Fibroblast of gingiva (primary cell): ENCODE measurements at regions not wholly inside any gene's neighbourhood (a gene's known extent, or its start where the extent isn't known, plus 50 kb on each side); places are given as distances from the start of the nearest gene placed in this dataset.

Experiments used
- DNase-seq: peaks from one replicate; pipeline ENCODE4 v3.0.0-alpha.2; 2011; ENCODE audit warnings: low read depth

GRCh38 chr14:101405171-101405883 is 156.0 kb upstream of the DIO3 start:
- DNase-seq: peak; percentile 86

GRCh38 chr14:101406921-101407320 is 154.4 kb upstream of the DIO3 start:
- no peak for DNase-seq

- no peak for DNase-seq
Measured at GRCh38 chr14:101407328-101407727, 154.0 kb upstream of the DIO3 start.

GRCh38 chr14:101408077-101408831 is 153.0 kb upstream of the DIO3 start:
- peak; percentile 92 for DNase-seq

GRCh38 chr14:101409006-101409543 is 152.2 kb upstream of the DIO3 start:
- no peak for DNase-seq

GRCh38 chr14:101410126-101410525 is 151.2 kb upstream of the DIO3 start:
- no peak for DNase-seq

- DNase-seq: no peak
Measured at GRCh38 chr14:101411151-101411550, 150.1 kb upstream of the DIO3 start.

GRCh38 chr14:101411779-101412178 is 149.5 kb upstream of the DIO3 start:
- no peak for DNase-seq

- DNase-seq: no peak
Measured at GRCh38 chr14:101412739-101413138, 148.6 kb upstream of the DIO3 start.

- DNase-seq: no peak
Measured at GRCh38 chr14:101417434-101417833, 143.9 kb upstream of the DIO3 start.

- DNase-seq: no peak
Measured at GRCh38 chr14:101418601-101419000, 142.7 kb upstream of the DIO3 start.

GRCh38 chr14:101426466-101426865 is 134.8 kb upstream of the DIO3 start:
- DNase-seq: no peak

- no peak for DNase-seq
Measured at GRCh38 chr14:101428409-101428808, 132.9 kb upstream of the DIO3 start.

- DNase-seq: no peak
Measured at GRCh38 chr14:101435546-101435945, 125.7 kb upstream of the DIO3 start.

GRCh38 chr14:101439023-101439422 is 122.3 kb upstream of the DIO3 start:
- DNase-seq: peak; percentile 22

- no peak for DNase-seq
Measured at GRCh38 chr14:101440496-101440895, 120.8 kb upstream of the DIO3 start.

GRCh38 chr14:101441710-101442109 is 119.6 kb upstream of the DIO3 start:
- DNase-seq: no peak

GRCh38 chr14:101442451-101442850 is 118.8 kb upstream of the DIO3 start:
- no peak for DNase-seq

- DNase-seq: peak; percentile 80
Measured at GRCh38 chr14:101444116-101444515, 117.2 kb upstream of the DIO3 start.

- DNase-seq: no peak
Measured at GRCh38 chr14:101445278-101445677, 116.0 kb upstream of the DIO3 start.

GRCh38 chr14:101446387-101446969 is 114.8 kb upstream of the DIO3 start:
- DNase-seq: no peak

- DNase-seq: no peak
Measured at GRCh38 chr14:101449114-101449513, 112.2 kb upstream of the DIO3 start.

- DNase-seq: no peak
Measured at GRCh38 chr14:101451166-101451565, 110.1 kb upstream of the DIO3 start.
